ENCODE measurements at regions not wholly inside any gene's neighbourhood (a gene's known extent, or its start where the extent isn't known, plus 50 kb on each side); places are given as distances from the start of the nearest gene placed in this dataset.

- Histone ChIP-seq H3K9me3 (ENCODE audit: control insufficient read depth, low read length) (no peaks in the 10 kb centered on the region), H3K4me3 (ENCODE audit: extremely low read depth, insufficient read depth, low read length, poor library complexity, severe bottlenecking) (no peak overlapping the region), H3K36me3 (ENCODE audit: control insufficient read depth, insufficient read depth, low read length) (no peaks in the 10 kb centered on the region), H3K4me1 (ENCODE audit: control insufficient read depth, insufficient read depth, low read length, poor library complexity, severe bottlenecking) (peaks cover 7% of the 10 kb centered on the region), H3K27ac (ENCODE audit: low read depth, low read length, severe bottlenecking) (no peak overlapping the region)
- WGBS, 2 experiments (ENCODE audit: insufficient coverage in 2 of 2): 68 to 89% methylated on average over 2 to 5 of the region's 6 CpGs
These were observed 71.0 kb downstream of the UCHL1 start for GRCh38 chr4:41327770-41328169.

GRCh38 chr4:41329361-41329760 is 72.6 kb downstream of the UCHL1 start:
- Histone ChIP-seq H3K4me1 (ENCODE audit: control insufficient read depth, insufficient read depth, low read length, poor library complexity, severe bottlenecking) (peaks cover 7% of the 10 kb centered on the region), H3K36me3 (ENCODE audit: control insufficient read depth, insufficient read depth, low read length) (no peaks in the 10 kb centered on the region), H3K9me3 (ENCODE audit: control insufficient read depth, low read length) (no peaks in the 10 kb centered on the region), H3K4me3 (ENCODE audit: extremely low read depth, insufficient read depth, low read length, poor library complexity, severe bottlenecking) (no peak overlapping the region), H3K27ac (ENCODE audit: low read depth, low read length, severe bottlenecking) (no peak overlapping the region)
- 95 to 100% methylated on average over 3 to 4 of the region's 4 CpGs for WGBS, 2 experiments (ENCODE audit: insufficient coverage in 2 of 2)

GRCh38 chr4:41331224-41331623 is 74.5 kb downstream of the UCHL1 start:
- H3K27ac ChIP-seq (ENCODE audit: low read depth, low read length, severe bottlenecking): no peak overlapping the region
- no CpG with 5 or more reads among the region's 2 CpGs for WGBS, 2 experiments (ENCODE audit: insufficient coverage in 2 of 2)
- H3K4me1 ChIP-seq (ENCODE audit: control insufficient read depth, insufficient read depth, low read length, poor library complexity, severe bottlenecking): no peaks in the 10 kb centered on the region
- H3K4me3 ChIP-seq (ENCODE audit: extremely low read depth, insufficient read depth, low read length, poor library complexity, severe bottlenecking): no peak overlapping the region
- no peaks in the 10 kb centered on the region for H3K9me3 ChIP-seq (ENCODE audit: control insufficient read depth, low read length)
- H3K36me3 ChIP-seq (ENCODE audit: control insufficient read depth, insufficient read depth, low read length): no peaks in the 10 kb centered on the region

GRCh38 chr4:41332510-41333054 is 75.9 kb downstream of the UCHL1 start:
- Histone ChIP-seq H3K4me1 (ENCODE audit: control insufficient read depth, insufficient read depth, low read length, poor library complexity, severe bottlenecking) (no peaks in the 10 kb centered on the region), H3K4me3 (ENCODE audit: extremely low read depth, insufficient read depth, low read length, poor library complexity, severe bottlenecking) (no peak overlapping the region), H3K27ac (ENCODE audit: low read depth, low read length, severe bottlenecking) (no peak overlapping the region), H3K9me3 (ENCODE audit: control insufficient read depth, low read length) (no peaks in the 10 kb centered on the region), H3K36me3 (ENCODE audit: control insufficient read depth, insufficient read depth, low read length) (no peaks in the 10 kb centered on the region)
- 90 to 100% methylated on average over 1 to 2 of the region's 3 CpGs for WGBS, 2 experiments (ENCODE audit: insufficient coverage in 2 of 2)

GRCh38 chr4:41334182-41334581 is 77.5 kb downstream of the UCHL1 start:
- Histone ChIP-seq H3K4me3 (ENCODE audit: extremely low read depth, insufficient read depth, low read length, poor library complexity, severe bottlenecking) (no peak overlapping the region), H3K9me3 (ENCODE audit: control insufficient read depth, low read length) (no peaks in the 10 kb centered on the region), H3K27ac (ENCODE audit: low read depth, low read length, severe bottlenecking) (no peak overlapping the region), H3K4me1 (ENCODE audit: control insufficient read depth, insufficient read depth, low read length, poor library complexity, severe bottlenecking) (no peaks in the 10 kb centered on the region), H3K36me3 (ENCODE audit: control insufficient read depth, insufficient read depth, low read length) (no peaks in the 10 kb centered on the region)
- 96 to 100% methylated on average over 2 of the region's 2 CpGs for WGBS, 2 experiments (ENCODE audit: insufficient coverage in 2 of 2)

GRCh38 chr4:41339812-41340809 is 83.4 kb downstream of the UCHL1 start:
- Histone ChIP-seq H3K36me3 (ENCODE audit: control insufficient read depth, insufficient read depth, low read length) (no peaks in the 10 kb centered on the region), H3K9me3 (ENCODE audit: control insufficient read depth, low read length) (peaks cover 3% of the 10 kb centered on the region), H3K4me3 (ENCODE audit: extremely low read depth, insufficient read depth, low read length, poor library complexity, severe bottlenecking) (no peak overlapping the region), H3K27ac (ENCODE audit: low read depth, low read length, severe bottlenecking) (peak overlapping the region; percentile 68), H3K4me1 (ENCODE audit: control insufficient read depth, insufficient read depth, low read length, poor library complexity, severe bottlenecking) (no peaks in the 10 kb centered on the region)
- 59 to 73% methylated on average over 5 to 7 of the region's 10 CpGs for WGBS, 2 experiments (ENCODE audit: insufficient coverage in 2 of 2)

GRCh38 chr4:41346306-41347061 is 89.8 kb downstream of the UCHL1 start:
- Histone ChIP-seq H3K36me3 (ENCODE audit: control insufficient read depth, insufficient read depth, low read length) (no peaks in the 10 kb centered on the region), H3K27ac (ENCODE audit: low read depth, low read length, severe bottlenecking) (no peak overlapping the region), H3K9me3 (ENCODE audit: control insufficient read depth, low read length) (peaks cover 3% of the 10 kb centered on the region), H3K4me1 (ENCODE audit: control insufficient read depth, insufficient read depth, low read length, poor library complexity, severe bottlenecking) (peaks cover 2% of the 10 kb centered on the region), H3K4me3 (ENCODE audit: extremely low read depth, insufficient read depth, low read length, poor library complexity, severe bottlenecking) (no peak overlapping the region)
- 77 to 84% methylated on average over 2 to 3 of the region's 3 CpGs for WGBS, 2 experiments (ENCODE audit: insufficient coverage in 2 of 2)

GRCh38 chr4:41349021-41349420 is 92.3 kb downstream of the UCHL1 start:
- Histone ChIP-seq H3K36me3 (ENCODE audit: control insufficient read depth, insufficient read depth, low read length) (no peaks in the 10 kb centered on the region), H3K27ac (ENCODE audit: low read depth, low read length, severe bottlenecking) (no peak overlapping the region), H3K9me3 (ENCODE audit: control insufficient read depth, low read length) (no peaks in the 10 kb centered on the region), H3K4me3 (ENCODE audit: extremely low read depth, insufficient read depth, low read length, poor library complexity, severe bottlenecking) (no peak overlapping the region), H3K4me1 (ENCODE audit: control insufficient read depth, insufficient read depth, low read length, poor library complexity, severe bottlenecking) (peaks cover 2% of the 10 kb centered on the region)

- Histone ChIP-seq H3K4me3 (ENCODE audit: extremely low read depth, insufficient read depth, low read length, poor library complexity, severe bottlenecking) (no peak overlapping the region), H3K9me3 (ENCODE audit: control insufficient read depth, low read length) (no peaks in the 10 kb centered on the region), H3K27ac (ENCODE audit: low read depth, low read length, severe bottlenecking) (no peak overlapping the region), H3K4me1 (ENCODE audit: control insufficient read depth, insufficient read depth, low read length, poor library complexity, severe bottlenecking) (peaks cover 13% of the 10 kb centered on the region), H3K36me3 (ENCODE audit: control insufficient read depth, insufficient read depth, low read length) (no peaks in the 10 kb centered on the region)
- 48 to 61% methylated on average over 11 to 13 of the region's 13 CpGs for WGBS, 2 experiments (ENCODE audit: insufficient coverage in 2 of 2)
These were observed 102.1 kb downstream of the UCHL1 start for GRCh38 chr4:41358647-41359421.

GRCh38 chr4:41359422-41359775 is 102.7 kb downstream of the UCHL1 start:
- H3K4me3 ChIP-seq (ENCODE audit: extremely low read depth, insufficient read depth, low read length, poor library complexity, severe bottlenecking): no peak overlapping the region
- H3K9me3 ChIP-seq (ENCODE audit: control insufficient read depth, low read length): no peaks in the 10 kb centered on the region
- WGBS, 2 experiments (ENCODE audit: insufficient coverage in 2 of 2): 30 to 38% methylated on average over 3 to 4 of the region's 5 CpGs
- H3K36me3 ChIP-seq (ENCODE audit: control insufficient read depth, insufficient read depth, low read length): no peaks in the 10 kb centered on the region
- peaks cover 13% of the 10 kb centered on the region for H3K4me1 ChIP-seq (ENCODE audit: control insufficient read depth, insufficient read depth, low read length, poor library complexity, severe bottlenecking)
- no peak overlapping the region for H3K27ac ChIP-seq (ENCODE audit: low read depth, low read length, severe bottlenecking)
